H9 (cell line): ENCODE measurements at regions not wholly inside any gene's neighbourhood (a gene's known extent, or its start where the extent isn't known, plus 50 kb on each side); places are given as distances from the start of the nearest gene placed in this dataset.

ENCODE experiments used
- DNase-seq: peaks from one replicate; pipeline ENCODE4 v3.0.0-alpha.2; 2017
- H2AFZ ChIP-seq: one replicate; pipeline ENCODE4 v1.6.1; 2013; ENCODE audit warnings: mild to moderate bottlenecking, low read length, control low read depth, moderate library complexity
- H2AK5ac ChIP-seq: 2 replicates; pipeline ENCODE4 v1.6.1; 2013; ENCODE audit warnings: low read length, control low read depth, mixed read lengths; ENCODE audit not compliant: insufficient read length
- H2BK120ac ChIP-seq: one replicate; pipeline ENCODE4 v1.6.1; 2013; ENCODE audit warnings: low read depth, mild to moderate bottlenecking, low read length, control low read depth, inconsistent platforms; ENCODE audit not compliant: poor library complexity, severe bottlenecking
- H2BK12ac ChIP-seq: 2 replicates; pipeline ENCODE4 v1.6.1; 2013; ENCODE audit warnings: low read length, control low read depth, mixed read lengths, low read depth; ENCODE audit not compliant: insufficient read length
- H2BK15ac ChIP-seq: 2 replicates; pipeline ENCODE4 v1.6.1; 2013; ENCODE audit warnings: low read depth, low read length, control low read depth
- H2BK20ac ChIP-seq: one replicate; pipeline ENCODE4 v1.6.1; 2013; ENCODE audit warnings: low read depth, mild to moderate bottlenecking, low read length, control low read depth, inconsistent platforms; ENCODE audit not compliant: poor library complexity, severe bottlenecking
- H2BK5ac ChIP-seq: 2 replicates; pipeline ENCODE4 v1.6.1; 2013; ENCODE audit warnings: low read length, control low read depth, mixed read lengths; ENCODE audit not compliant: insufficient read length
- H3K14ac ChIP-seq: 2 replicates; pipeline ENCODE4 v1.6.1; 2013; ENCODE audit warnings: low read length, control low read depth; ENCODE audit not compliant: insufficient read depth
- H3K18ac ChIP-seq: 2 replicates; pipeline ENCODE4 v1.6.1; 2013; ENCODE audit warnings: low read depth, mild to moderate bottlenecking, mixed read lengths, low read length, control low read depth; ENCODE audit not compliant: insufficient read length
- H3K23ac ChIP-seq: 2 replicates; pipeline ENCODE4 v1.6.1; 2013; ENCODE audit warnings: low read length, control low read depth, mixed read lengths, low read depth; ENCODE audit not compliant: insufficient read length
- H3K23me2 ChIP-seq: 2 replicates; pipeline ENCODE4 v1.6.1; 2013; ENCODE audit warnings: low read depth, mild to moderate bottlenecking, mixed read lengths, low read length, control low read depth; ENCODE audit not compliant: insufficient read length, poor library complexity, severe bottlenecking
- H3K27ac ChIP-seq: 2 replicates; pipeline ENCODE4 v1.5.1; 2013; ENCODE audit warnings: low read length, control low read depth, mixed read lengths, low read depth; ENCODE audit not compliant: insufficient read length
- H3K27me3 ChIP-seq: 2 replicates; pipeline ENCODE4 v1.6.1; 2013; ENCODE audit warnings: low read length, control low read depth, inconsistent platforms; ENCODE audit not compliant: insufficient read depth
- H3K4ac ChIP-seq: 2 replicates; pipeline ENCODE4 v1.6.1; 2013; ENCODE audit warnings: low read depth, mild to moderate bottlenecking, control low read depth, inconsistent platforms, low read length, moderate library complexity
- H3K4me1 ChIP-seq: 2 replicates; pipeline ENCODE4 v1.6.1; 2013; ENCODE audit warnings: low read length, control low read depth, inconsistent platforms; ENCODE audit not compliant: insufficient read depth
- H3K4me2 ChIP-seq: 2 replicates; pipeline ENCODE4 v1.6.1; 2013; ENCODE audit warnings: low read length, control low read depth, mixed read lengths; ENCODE audit not compliant: insufficient read length, insufficient read depth
- H3K56ac ChIP-seq: 2 replicates; pipeline ENCODE4 v1.6.1; 2013; ENCODE audit warnings: low read depth, mild to moderate bottlenecking, mixed read lengths, low read length, control low read depth; ENCODE audit not compliant: insufficient read length
- H3K79me1 ChIP-seq: 2 replicates; pipeline ENCODE4 v1.6.1; 2013; ENCODE audit warnings: low read depth, mild to moderate bottlenecking, moderate library complexity, low read length, control low read depth, inconsistent platforms; ENCODE audit not compliant: insufficient read depth, poor library complexity, severe bottlenecking
- H3K79me2 ChIP-seq: 2 replicates; pipeline ENCODE4 v1.6.1; 2013; ENCODE audit warnings: low read length, control low read depth, inconsistent platforms; ENCODE audit not compliant: insufficient read depth
- H3K9ac ChIP-seq: 2 replicates; pipeline ENCODE4 v1.6.1; 2013; ENCODE audit warnings: low read length, control low read depth, mixed read lengths; ENCODE audit not compliant: insufficient read length; ENCODE audit errors: extremely low read depth
- H3K9me3 ChIP-seq: one replicate; pipeline ENCODE4 v1.6.1; 2013; ENCODE audit warnings: low read depth, low read length, inconsistent platforms; ENCODE audit not compliant: control insufficient read depth
- H3T11ph ChIP-seq: one replicate; pipeline ENCODE4 v1.6.1; 2013; ENCODE audit warnings: mild to moderate bottlenecking, low read length, control low read depth, inconsistent platforms
- H4K20me1 ChIP-seq: one replicate; pipeline ENCODE4 v1.6.1; 2013; ENCODE audit not compliant: control insufficient read depth, insufficient read length, insufficient read depth
- H4K5ac ChIP-seq: 2 replicates; pipeline ENCODE4 v1.6.1; 2013; ENCODE audit warnings: low read depth, mild to moderate bottlenecking, mixed read lengths, low read length, control low read depth; ENCODE audit not compliant: insufficient read length
- H4K8ac ChIP-seq: replicated peaks from 2 replicates; pipeline ENCODE4 v1.6.1; 2013; ENCODE audit warnings: low read length, control low read depth, mixed read lengths, low read depth; ENCODE audit not compliant: insufficient read length
- H4K91ac ChIP-seq: 2 replicates; pipeline ENCODE4 v1.6.1; 2013; ENCODE audit warnings: low read depth, mild to moderate bottlenecking, moderate library complexity, mixed read lengths, low read length, control low read depth; ENCODE audit not compliant: insufficient read length
- H3K27ac Mint-ChIP-seq, 3 experiments: 2 replicates in 2 of 3; 3 replicates in 1 of 3; pipeline ENCODE4 v1.8.0; 2020 to 2021; ENCODE audit warnings: mixed read lengths in 3 of 3, mild to moderate bottlenecking in 1 of 3, moderate library complexity in 1 of 3
- H3K27me3 Mint-ChIP-seq: 2 replicates; pipeline ENCODE4 v1.8.0; 2021; ENCODE audit warnings: low read depth, mild to moderate bottlenecking, moderate library complexity, mixed read lengths
- H3K36me3 Mint-ChIP-seq, 3 experiments: 2 replicates in 2 of 3; 3 replicates in 1 of 3; pipeline ENCODE4 v1.8.0; 2020 to 2021; ENCODE audit warnings: low read depth in 3 of 3, mixed read lengths in 3 of 3; ENCODE audit not compliant: insufficient read depth in 1 of 3
- H3K4me1 Mint-ChIP-seq, 2 experiments: 2 replicates each; pipeline ENCODE4 v1.8.0; 2020; ENCODE audit warnings: mixed read lengths in 2 of 2
- H3K4me3 Mint-ChIP-seq, 2 experiments: 2 replicates in 1 of 2; 3 replicates in 1 of 2; pipeline ENCODE4 v1.8.0; 2020 to 2021; ENCODE audit warnings: mild to moderate bottlenecking in 2 of 2, mixed read lengths in 2 of 2, moderate library complexity in 1 of 2
- H3K9me3 Mint-ChIP-seq, 2 experiments: 2 replicates in 1 of 2; 3 replicates in 1 of 2; pipeline ENCODE4 v1.8.0; 2020; ENCODE audit warnings: mild to moderate bottlenecking in 2 of 2, mixed read lengths in 2 of 2, moderate library complexity in 1 of 2
- WGBS: extraction: QIAGEN DNeasy Blood & Tissue Kit; methylation state at CpG from one replicate; pipeline ENCODE4 v1.1.7; 2013; ENCODE audit warnings: missing lambda C conversion rate, low lambda C conversion rate, mixed read lengths; ENCODE audit not compliant: insufficient read length; ENCODE audit errors: extremely low coverage; 5-methylcytosine and 5-hydroxymethylcytosine counted together
- TF ChIP-seq, protein P1 (sequence below): fragments of 200-600 bp; sonication (generic); conservative IDR thresholded peaks from 3 replicates; pipeline ENCODE4 v1.8.0; 2021; ENCODE audit warnings: antibody characterized with exemption, mild to moderate bottlenecking

DNA sequence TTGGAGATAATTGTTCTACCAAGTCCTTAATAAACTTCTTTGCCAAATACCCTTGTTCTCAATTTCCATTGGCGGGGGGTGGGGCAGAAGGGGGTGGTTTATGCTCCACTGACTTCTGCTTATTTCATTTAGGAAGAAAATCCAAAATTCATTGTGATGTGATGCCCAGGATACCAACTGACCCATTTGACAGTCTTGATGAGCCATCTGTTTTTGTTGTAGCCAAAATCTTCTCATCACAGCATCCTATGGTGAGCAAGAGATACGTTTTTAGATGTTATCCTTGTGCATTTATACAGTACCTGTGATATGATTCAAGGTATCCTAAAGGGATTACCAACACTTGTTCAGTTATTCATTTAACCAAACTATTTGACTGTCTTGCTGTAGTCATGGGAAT, 108.5 kb upstream of the BMP5 start:
- Histone ChIP-seq H3K79me2 (no peaks in the 10 kb centered on the region), H3K56ac (no peak overlapping the region), H2AFZ (no peak overlapping the region), H2BK120ac (no peak overlapping the region), H3K27me3 (no peaks in the 10 kb centered on the region), H3K79me1 (no peaks in the 10 kb centered on the region), H3K9ac (no peak overlapping the region), H4K5ac (no peak overlapping the region), H3K4ac (no peak overlapping the region), H3K23ac (no peak overlapping the region), H3K18ac (no peak overlapping the region), H2BK12ac (no peak overlapping the region), H3T11ph (no peak overlapping the region), H4K91ac (no peak overlapping the region), H3K23me2 (no peaks in the 10 kb centered on the region), H3K27ac (no peak overlapping the region), H4K20me1 (no peaks in the 10 kb centered on the region), H3K14ac (no peak overlapping the region), H2AK5ac (no peak overlapping the region), H3K4me2 (no peak overlapping the region), H2BK5ac (no peak overlapping the region), H3K4me1 (no peaks in the 10 kb centered on the region), H2BK20ac (no peak overlapping the region), H3K9me3 (no peaks in the 10 kb centered on the region), H4K8ac (no peak overlapping the region), H2BK15ac (no peak overlapping the region)
- peaks cover 0 to 7% of the 10 kb centered on the region in 2 experiments; a peak in 4 of 5 replicates for H3K9me3 Mint-ChIP-seq
- peaks cover 8 to 10% of the 10 kb centered on the region in 2 experiments for H3K4me1 Mint-ChIP-seq
- TF ChIP-seq, protein P1, sequence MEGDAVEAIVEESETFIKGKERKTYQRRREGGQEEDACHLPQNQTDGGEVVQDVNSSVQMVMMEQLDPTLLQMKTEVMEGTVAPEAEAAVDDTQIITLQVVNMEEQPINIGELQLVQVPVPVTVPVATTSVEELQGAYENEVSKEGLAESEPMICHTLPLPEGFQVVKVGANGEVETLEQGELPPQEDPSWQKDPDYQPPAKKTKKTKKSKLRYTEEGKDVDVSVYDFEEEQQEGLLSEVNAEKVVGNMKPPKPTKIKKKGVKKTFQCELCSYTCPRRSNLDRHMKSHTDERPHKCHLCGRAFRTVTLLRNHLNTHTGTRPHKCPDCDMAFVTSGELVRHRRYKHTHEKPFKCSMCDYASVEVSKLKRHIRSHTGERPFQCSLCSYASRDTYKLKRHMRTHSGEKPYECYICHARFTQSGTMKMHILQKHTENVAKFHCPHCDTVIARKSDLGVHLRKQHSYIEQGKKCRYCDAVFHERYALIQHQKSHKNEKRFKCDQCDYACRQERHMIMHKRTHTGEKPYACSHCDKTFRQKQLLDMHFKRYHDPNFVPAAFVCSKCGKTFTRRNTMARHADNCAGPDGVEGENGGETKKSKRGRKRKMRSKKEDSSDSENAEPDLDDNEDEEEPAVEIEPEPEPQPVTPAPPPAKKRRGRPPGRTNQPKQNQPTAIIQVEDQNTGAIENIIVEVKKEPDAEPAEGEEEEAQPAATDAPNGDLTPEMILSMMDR, result no peak
- H3K4me3 Mint-ChIP-seq, result no peak overlapping the region
- no peaks in the 10 kb centered on the region for H3K27me3 Mint-ChIP-seq
- WGBS, result no CpG with 5 or more reads among the region's 2 CpGs
- H3K36me3 Mint-ChIP-seq, result no peaks in the 10 kb centered on the region; a peak in 1 of 7 replicates
- no peak overlapping the region; a peak in 1 of 7 replicates for H3K27ac Mint-ChIP-seq
- DNase-seq, result no peak
